Mesenchymal stem cell (in vitro differentiated cells and primary cell): ENCODE measurements at regions not wholly inside any gene's neighbourhood (a gene's known extent, or its start where the extent isn't known, plus 50 kb on each side); places are given as distances from the start of the nearest gene placed in this dataset.

ENCODE experiments used
- DNase-seq: peaks from one replicate; pipeline ENCODE4 v3.0.0-alpha.2; 2013
- H2AFZ ChIP-seq: one replicate; pipeline ENCODE4 v1.6.1; 2013; ENCODE audit warnings: low read depth, mild to moderate bottlenecking, control low read depth, inconsistent platforms, low read length, moderate library complexity
- H2AK5ac ChIP-seq: 2 replicates; pipeline ENCODE4 v1.6.1; 2013; ENCODE audit warnings: low read length, moderate library complexity, mild to moderate bottlenecking, inconsistent platforms; ENCODE audit not compliant: severe bottlenecking
- H2BK120ac ChIP-seq: one replicate; pipeline ENCODE4 v1.6.1; 2013; ENCODE audit warnings: low read depth, mild to moderate bottlenecking, inconsistent platforms, low read length, moderate library complexity
- H2BK12ac ChIP-seq, 2 experiments: one replicate each; pipeline ENCODE4 v1.6.1; 2013; ENCODE audit warnings: inconsistent platforms in 2 of 2, low read length in 2 of 2, mild to moderate bottlenecking in 2 of 2, moderate library complexity in 2 of 2, control low read depth in 1 of 2
- H2BK15ac ChIP-seq: one replicate; pipeline ENCODE4 v1.6.1; 2013; ENCODE audit warnings: mild to moderate bottlenecking, low read depth, inconsistent platforms; ENCODE audit not compliant: poor library complexity, severe bottlenecking
- H2BK5ac ChIP-seq: 2 replicates; pipeline ENCODE4 v1.6.1; 2013; ENCODE audit warnings: low read depth, mild to moderate bottlenecking, low read length, control low read depth, inconsistent platforms; ENCODE audit not compliant: poor library complexity, severe bottlenecking
- H3K14ac ChIP-seq, 2 experiments: one replicate each; pipeline ENCODE4 v1.6.1; 2013; ENCODE audit warnings: inconsistent platforms in 2 of 2, low read length in 2 of 2, control low read depth in 1 of 2, mild to moderate bottlenecking in 1 of 2, moderate library complexity in 1 of 2
- H3K18ac ChIP-seq, 2 experiments: one replicate each; pipeline ENCODE4 v1.6.1; 2013; ENCODE audit warnings: inconsistent platforms in 2 of 2, low read length in 2 of 2, control low read depth in 1 of 2, low read depth in 1 of 2, mild to moderate bottlenecking in 1 of 2
- H3K23ac ChIP-seq, 2 experiments: one replicate each; pipeline ENCODE4 v1.6.1; 2013; ENCODE audit warnings: inconsistent platforms in 2 of 2, low read length in 2 of 2, mild to moderate bottlenecking in 2 of 2, moderate library complexity in 2 of 2, control low read depth in 1 of 2
- H3K27ac ChIP-seq: 2 replicates; pipeline ENCODE4 v1.5.1; 2013; ENCODE audit warnings: mild to moderate bottlenecking, moderate library complexity, low read length, control low read depth, inconsistent platforms; ENCODE audit not compliant: poor library complexity, severe bottlenecking
- H3K27me3 ChIP-seq, 2 experiments: 2 replicates each; pipeline versions ENCODE4 v1.6.1 to v1.7.0; 2013; ENCODE audit warnings: low read length in 2 of 2, mild to moderate bottlenecking in 2 of 2, moderate library complexity in 2 of 2, control low read depth in 1 of 2, inconsistent platforms in 1 of 2; ENCODE audit not compliant: control insufficient read depth in 1 of 2, insufficient read depth in 1 of 2
- H3K36me3 ChIP-seq, 2 experiments: 2 replicates each; pipeline versions ENCODE4 v1.6.1 to v1.7.0; 2013; ENCODE audit warnings: low read length in 2 of 2, control low read depth in 1 of 2, inconsistent platforms in 1 of 2, low read depth in 1 of 2, mild to moderate bottlenecking in 1 of 2; ENCODE audit not compliant: insufficient read depth in 2 of 2, control insufficient read depth in 1 of 2
- H3K4ac ChIP-seq, 2 experiments: one replicate each; pipeline ENCODE4 v1.6.1; 2013; ENCODE audit warnings: inconsistent platforms in 2 of 2, low read length in 2 of 2, mild to moderate bottlenecking in 2 of 2, moderate library complexity in 2 of 2, control low read depth in 1 of 2, low read depth in 1 of 2
- H3K4me1 ChIP-seq: 2 replicates; pipeline ENCODE4 v1.6.1; 2013; ENCODE audit warnings: low read depth, low read length, control low read depth; ENCODE audit not compliant: control insufficient read depth, insufficient read depth
- H3K4me2 ChIP-seq: 2 replicates; pipeline ENCODE4 v1.6.1; 2013; ENCODE audit warnings: low read length, mild to moderate bottlenecking, inconsistent platforms; ENCODE audit not compliant: poor library complexity, severe bottlenecking
- H3K4me3 ChIP-seq, 2 experiments: 2 replicates each; pipeline versions ENCODE4 v1.5.1 to v1.7.0; 2013; ENCODE audit warnings: low read length in 2 of 2, mild to moderate bottlenecking in 2 of 2, control low read depth in 1 of 2, low read depth in 1 of 2; ENCODE audit not compliant: insufficient read depth in 1 of 2
- H3K79me1 ChIP-seq: replicated peaks from 2 replicates; pipeline ENCODE4 v1.6.1; 2013; ENCODE audit warnings: mild to moderate bottlenecking, control low read depth, low read length, inconsistent platforms; ENCODE audit not compliant: poor library complexity, severe bottlenecking
- H3K9ac ChIP-seq: 2 replicates; pipeline ENCODE4 v1.7.0; 2013; ENCODE audit warnings: mild to moderate bottlenecking, low read length, moderate library complexity
- H3K9me3 ChIP-seq: 2 replicates; pipeline ENCODE4 v1.7.0; 2013; ENCODE audit warnings: mild to moderate bottlenecking, low read length; ENCODE audit not compliant: control insufficient read depth
- H4K8ac ChIP-seq: one replicate; pipeline ENCODE4 v1.6.1; 2013; ENCODE audit warnings: inconsistent platforms, mild to moderate bottlenecking, low read length, moderate library complexity
- H4K91ac ChIP-seq: one replicate; pipeline ENCODE4 v1.6.1; 2013; ENCODE audit warnings: mild to moderate bottlenecking, low read length, inconsistent platforms
- WGBS: methylation state at CpG from one replicate; pipeline ENCODE4 v1.1.7; 2013; ENCODE audit warnings: mixed read lengths; 5-methylcytosine and 5-hydroxymethylcytosine counted together

DNA sequence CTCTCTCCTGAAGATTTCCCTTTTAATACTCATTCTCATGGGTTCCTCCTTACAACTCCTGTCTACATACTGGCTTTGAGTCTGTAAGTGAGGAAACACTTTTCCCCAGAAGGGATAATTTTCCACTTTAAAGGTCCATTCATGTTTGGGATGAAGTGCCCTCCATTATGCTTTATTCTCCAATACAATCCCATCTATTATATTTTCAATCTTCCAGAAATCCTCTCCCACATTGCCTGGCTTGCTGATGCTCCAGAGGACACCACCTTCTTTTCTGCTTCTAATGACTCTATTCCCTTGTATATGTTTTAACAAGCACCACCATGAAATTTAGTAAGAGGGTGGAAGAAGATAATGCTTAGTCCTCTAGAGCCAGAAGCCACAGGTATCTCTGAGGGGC lies 92.7 kb upstream of the NBEA start:
- Histone ChIP-seq H3K18ac (no peak overlapping the region), H3K9ac (no peak overlapping the region), H3K27me3 (no peaks in the 10 kb centered on the region), H2BK12ac (no peak overlapping the region), H3K4me1 (no peaks in the 10 kb centered on the region), H3K4me2 (no peak overlapping the region), H4K8ac (no peak overlapping the region), H3K14ac (no peak overlapping the region), H2AFZ (no peak overlapping the region), H3K9me3 (no peaks in the 10 kb centered on the region), H3K4me3 (no peak overlapping the region), H3K4ac (no peak overlapping the region), H3K36me3 (no peaks in the 10 kb centered on the region), H2BK15ac (no peak overlapping the region), H3K79me1 (no peaks in the 10 kb centered on the region), H2BK120ac (no peak overlapping the region), H4K91ac (no peak overlapping the region), H2AK5ac (no peak overlapping the region), H2BK5ac (no peak overlapping the region), H3K27ac (no peak overlapping the region), H3K23ac (no peak overlapping the region)
- DNase-seq = no peak

DNA sequence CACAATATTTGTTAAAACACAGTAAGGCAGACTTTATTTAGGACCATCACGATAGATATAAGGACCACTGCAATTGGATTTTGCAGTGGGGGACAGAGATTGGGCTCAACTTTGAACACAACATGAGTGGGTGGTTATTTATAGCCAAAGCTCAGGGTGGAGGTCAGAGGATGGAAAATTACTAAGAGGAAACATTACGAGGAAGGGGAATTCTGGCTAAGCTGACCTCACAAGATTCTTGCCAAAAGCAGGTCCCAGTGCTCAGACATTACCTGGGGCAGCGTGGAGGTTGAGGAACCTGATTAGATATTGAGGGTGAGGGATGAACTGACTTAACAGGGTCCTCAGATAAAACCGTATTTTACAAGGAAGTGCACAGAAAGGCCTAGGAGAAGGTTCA lies 88.9 kb upstream of the NBEA start:
- H2AK5ac ChIP-seq = no peak overlapping the region
- H3K27me3 ChIP-seq = no peaks in the 10 kb centered on the region
- no peak for DNase-seq
- H2BK120ac ChIP-seq = no peak overlapping the region
- no peak overlapping the region for H4K91ac ChIP-seq
- H2AFZ ChIP-seq = no peak overlapping the region
- no peaks in the 10 kb centered on the region for H3K9me3 ChIP-seq
- no peak overlapping the region for H3K18ac ChIP-seq
- WGBS = 76% methylated on average over 4 of the region's 4 CpGs
- H3K9ac ChIP-seq = no peak overlapping the region
- no peak overlapping the region for H3K23ac ChIP-seq
- H3K4me3 ChIP-seq = no peak overlapping the region
- no peaks in the 10 kb centered on the region for H3K79me1 ChIP-seq
- no peaks in the 10 kb centered on the region for H3K4me1 ChIP-seq
- no peaks in the 10 kb centered on the region for H3K36me3 ChIP-seq
- H3K4ac ChIP-seq = no peak overlapping the region
- H2BK12ac ChIP-seq = no peak overlapping the region
- H2BK15ac ChIP-seq = no peak overlapping the region
- no peak overlapping the region for H3K14ac ChIP-seq
- H4K8ac ChIP-seq = no peak overlapping the region
- H2BK5ac ChIP-seq = no peak overlapping the region
- no peak overlapping the region for H3K4me2 ChIP-seq
- H3K27ac ChIP-seq = no peak overlapping the region

DNA sequence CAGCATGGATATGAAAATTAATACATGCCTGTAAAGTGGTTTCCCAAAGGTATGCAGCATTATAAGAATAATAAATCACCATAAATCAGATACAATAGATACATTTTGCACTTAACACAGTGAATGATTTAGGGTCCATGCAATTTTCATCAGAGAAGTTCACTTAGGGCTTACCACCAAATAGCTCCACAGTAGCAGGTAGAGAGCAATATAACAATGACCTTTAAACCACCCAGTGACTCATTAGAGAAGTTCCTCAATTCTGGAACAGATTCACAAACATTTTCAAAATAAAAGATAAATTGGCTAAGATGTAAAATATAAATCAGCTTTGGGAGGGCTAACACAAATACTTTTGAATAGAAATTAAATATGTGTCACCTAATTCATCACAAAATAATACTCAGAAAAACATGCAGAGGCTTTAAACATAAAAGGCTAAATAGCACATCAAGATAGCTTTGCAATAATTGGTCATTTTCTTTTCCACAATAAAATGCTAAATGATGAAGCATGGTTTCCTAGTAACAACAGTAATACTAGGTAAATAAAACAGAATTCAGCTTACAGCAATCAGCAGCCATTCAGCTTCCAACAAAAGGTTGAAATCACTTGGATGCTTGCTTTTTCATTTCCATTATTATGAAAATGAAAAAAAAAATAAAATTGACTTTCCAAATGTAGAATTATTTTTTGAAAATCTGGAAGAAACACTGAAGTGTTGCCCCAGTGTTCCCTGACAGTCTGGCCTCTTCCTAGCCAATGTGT lies 84.3 kb upstream of the NBEA start:
- Histone ChIP-seq H3K27ac (no peak overlapping the region), H3K4ac (no peak overlapping the region), H3K4me2 (no peak overlapping the region), H3K27me3 (no peaks in the 10 kb centered on the region), H3K36me3 (no peaks in the 10 kb centered on the region), H3K23ac (no peak overlapping the region), H2BK120ac (no peak overlapping the region), H3K79me1 (no peaks in the 10 kb centered on the region), H2AK5ac (no peak overlapping the region), H3K4me1 (peaks cover 1% of the 10 kb centered on the region), H3K9me3 (no peaks in the 10 kb centered on the region), H4K8ac (no peak overlapping the region), H3K9ac (no peak overlapping the region), H3K4me3 (no peak overlapping the region), H2BK12ac (no peak overlapping the region), H2BK15ac (no peak overlapping the region), H2AFZ (no peak overlapping the region), H3K14ac (no peak overlapping the region), H3K18ac (no peak overlapping the region), H2BK5ac (no peak overlapping the region), H4K91ac (no peak overlapping the region)
- no peak for DNase-seq

DNA sequence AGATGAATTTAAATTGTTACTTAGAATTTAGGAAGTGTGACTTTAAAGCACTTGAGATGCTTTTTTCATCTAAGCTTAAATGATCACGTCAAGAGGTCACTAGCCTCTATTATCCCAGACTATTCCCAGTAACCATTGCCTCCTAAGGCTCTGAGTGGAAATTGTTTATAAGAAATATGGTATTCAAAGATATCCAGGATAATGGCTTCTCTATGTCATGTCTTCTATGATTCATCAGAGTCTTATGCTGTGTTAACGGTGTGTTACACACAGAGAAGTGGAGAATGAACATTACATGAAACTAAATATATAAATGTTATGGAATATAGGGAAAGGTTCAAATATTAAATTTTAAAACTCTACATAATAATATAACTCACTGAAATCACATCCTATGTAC lies 79.8 kb upstream of the NBEA start:
- Histone ChIP-seq H2BK5ac (no peak overlapping the region), H2AFZ (no peak overlapping the region), H3K4ac (no peak overlapping the region), H3K27ac (no peak overlapping the region), H3K4me1 (peaks cover 10% of the 10 kb centered on the region), H2AK5ac (no peak overlapping the region), H4K91ac (no peak overlapping the region), H3K23ac (no peak overlapping the region), H2BK15ac (no peak overlapping the region), H3K79me1 (no peaks in the 10 kb centered on the region), H3K4me3 (no peak overlapping the region), H3K14ac (no peak overlapping the region), H2BK12ac (no peak overlapping the region), H3K9me3 (no peaks in the 10 kb centered on the region), H3K4me2 (no peak overlapping the region), H3K9ac (no peak overlapping the region), H3K36me3 (no peaks in the 10 kb centered on the region), H3K18ac (no peak overlapping the region), H3K27me3 (no peaks in the 10 kb centered on the region), H4K8ac (no peak overlapping the region), H2BK120ac (no peak overlapping the region)
- DNase-seq = peak; percentile 10
- 67% methylated on average over 1 of the region's 2 CpGs for WGBS
